ENCODE measurements at regions not wholly inside any gene's neighbourhood (a gene's known extent, or its start where the extent isn't known, plus 50 kb on each side); places are given as distances from the start of the nearest gene placed in this dataset.

DNA sequence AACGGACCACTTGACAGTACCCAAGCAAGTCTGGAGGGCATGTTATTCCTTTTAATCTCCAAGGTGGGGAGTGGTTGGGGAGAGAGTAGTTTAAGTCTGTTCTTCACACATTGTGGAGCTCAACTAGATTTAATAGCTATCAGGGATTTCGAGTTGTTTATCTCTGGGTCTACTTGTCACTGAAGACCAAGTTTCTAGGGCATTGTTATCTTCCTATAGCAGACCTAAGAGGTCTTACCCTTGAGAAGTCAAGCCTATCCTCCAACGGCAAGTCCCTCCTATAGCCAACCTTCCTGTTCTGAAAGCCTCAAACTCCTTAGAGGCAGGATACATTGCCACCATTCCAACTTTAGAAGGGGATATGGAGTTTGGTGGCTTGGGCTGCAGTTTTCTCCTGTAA, 164.5 kb upstream of the MOCS1 start:
- TF ChIP-seq, protein P1, sequence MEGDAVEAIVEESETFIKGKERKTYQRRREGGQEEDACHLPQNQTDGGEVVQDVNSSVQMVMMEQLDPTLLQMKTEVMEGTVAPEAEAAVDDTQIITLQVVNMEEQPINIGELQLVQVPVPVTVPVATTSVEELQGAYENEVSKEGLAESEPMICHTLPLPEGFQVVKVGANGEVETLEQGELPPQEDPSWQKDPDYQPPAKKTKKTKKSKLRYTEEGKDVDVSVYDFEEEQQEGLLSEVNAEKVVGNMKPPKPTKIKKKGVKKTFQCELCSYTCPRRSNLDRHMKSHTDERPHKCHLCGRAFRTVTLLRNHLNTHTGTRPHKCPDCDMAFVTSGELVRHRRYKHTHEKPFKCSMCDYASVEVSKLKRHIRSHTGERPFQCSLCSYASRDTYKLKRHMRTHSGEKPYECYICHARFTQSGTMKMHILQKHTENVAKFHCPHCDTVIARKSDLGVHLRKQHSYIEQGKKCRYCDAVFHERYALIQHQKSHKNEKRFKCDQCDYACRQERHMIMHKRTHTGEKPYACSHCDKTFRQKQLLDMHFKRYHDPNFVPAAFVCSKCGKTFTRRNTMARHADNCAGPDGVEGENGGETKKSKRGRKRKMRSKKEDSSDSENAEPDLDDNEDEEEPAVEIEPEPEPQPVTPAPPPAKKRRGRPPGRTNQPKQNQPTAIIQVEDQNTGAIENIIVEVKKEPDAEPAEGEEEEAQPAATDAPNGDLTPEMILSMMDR (IDR thresholded peaks at IDR 0.05; ENCODE audit: low read depth, low read length, missing input control): no peak
- no peak for TF ChIP-seq SP1 (IDR thresholded peaks at IDR 0.05)
- no peak for TF ChIP-seq JUND (IDR thresholded peaks at IDR 0.05)
- TF ChIP-seq, protein P2, sequence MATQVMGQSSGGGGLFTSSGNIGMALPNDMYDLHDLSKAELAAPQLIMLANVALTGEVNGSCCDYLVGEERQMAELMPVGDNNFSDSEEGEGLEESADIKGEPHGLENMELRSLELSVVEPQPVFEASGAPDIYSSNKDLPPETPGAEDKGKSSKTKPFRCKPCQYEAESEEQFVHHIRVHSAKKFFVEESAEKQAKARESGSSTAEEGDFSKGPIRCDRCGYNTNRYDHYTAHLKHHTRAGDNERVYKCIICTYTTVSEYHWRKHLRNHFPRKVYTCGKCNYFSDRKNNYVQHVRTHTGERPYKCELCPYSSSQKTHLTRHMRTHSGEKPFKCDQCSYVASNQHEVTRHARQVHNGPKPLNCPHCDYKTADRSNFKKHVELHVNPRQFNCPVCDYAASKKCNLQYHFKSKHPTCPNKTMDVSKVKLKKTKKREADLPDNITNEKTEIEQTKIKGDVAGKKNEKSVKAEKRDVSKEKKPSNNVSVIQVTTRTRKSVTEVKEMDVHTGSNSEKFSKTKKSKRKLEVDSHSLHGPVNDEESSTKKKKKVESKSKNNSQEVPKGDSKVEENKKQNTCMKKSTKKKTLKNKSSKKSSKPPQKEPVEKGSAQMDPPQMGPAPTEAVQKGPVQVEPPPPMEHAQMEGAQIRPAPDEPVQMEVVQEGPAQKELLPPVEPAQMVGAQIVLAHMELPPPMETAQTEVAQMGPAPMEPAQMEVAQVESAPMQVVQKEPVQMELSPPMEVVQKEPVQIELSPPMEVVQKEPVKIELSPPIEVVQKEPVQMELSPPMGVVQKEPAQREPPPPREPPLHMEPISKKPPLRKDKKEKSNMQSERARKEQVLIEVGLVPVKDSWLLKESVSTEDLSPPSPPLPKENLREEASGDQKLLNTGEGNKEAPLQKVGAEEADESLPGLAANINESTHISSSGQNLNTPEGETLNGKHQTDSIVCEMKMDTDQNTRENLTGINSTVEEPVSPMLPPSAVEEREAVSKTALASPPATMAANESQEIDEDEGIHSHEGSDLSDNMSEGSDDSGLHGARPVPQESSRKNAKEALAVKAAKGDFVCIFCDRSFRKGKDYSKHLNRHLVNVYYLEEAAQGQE (IDR thresholded peaks at IDR 0.05): no peak
